HepG2 (cell line): ENCODE measurements at regions not wholly inside any gene's neighbourhood (a gene's known extent, or its start where the extent isn't known, plus 50 kb on each side); places are given as distances from the start of the nearest gene placed in this dataset.

ENCODE experiments used
- ATAC-seq: fragments of 200-7000 bp; cut with Tn5 transposase; 3 replicates; pipeline ENCODE4 v1.9.1; 2020; ENCODE audit warnings: mild to moderate bottlenecking, moderate library complexity
- BruUV-seq: library from RNA; stranded (reverse); fragments of 400-500 nt; replicated peaks from 2 replicates; lab custom pipeline; 2021; lab: Mats Ljungman, UMichigan
- CTCF ChIA-PET: fragments of 300-600 bp; formaldehyde crosslinking; extraction: SDS; loops from one replicate; lab custom pipeline; 2021; ENCODE audit warnings: low total read pairs, inconsistent platforms, low intra/inter-chr PET ratio; lab: Yijun Ruan, JAX
- POLR2A ChIA-PET: fragments of 350-600 bp; sonication (Branson Sonifier 250); formaldehyde crosslinking; loops from one replicate; lab custom pipeline; 2020; ENCODE audit warnings: antibody characterized with exemption, inconsistent platforms; lab: Yijun Ruan, JAX
- DNase-seq: peaks from one replicate; pipeline ENCODE4 v3.0.0-alpha.2; 2015; ENCODE audit warnings: low spot score
- FAIRE-seq: peaks from 3 replicates; lab custom pipeline; 2011; peaks lifted over from hg19 to GRCh38; lab: Jason Lieb, UNC
- H2AFZ ChIP-seq: one replicate; pipeline ENCODE4 v1.6.1; 2011; ENCODE audit warnings: low read length, inconsistent platforms
- H3K27ac ChIP-seq: fragments of 300-600 bp; 3 replicates; pipeline ENCODE4 v1.8.0; 2011; ENCODE audit warnings: mixed run types, mild to moderate bottlenecking, mixed read lengths, low read length, inconsistent platforms; ENCODE audit not compliant: insufficient read depth; ENCODE audit errors: extremely low read length
- H3K27me3 ChIP-seq, 2 experiments: fragments of 200-600 bp in 1 of 2; 2 replicates in 1 of 2; 3 replicates in 1 of 2; pipeline versions ENCODE4 v1.6.0 to v1.8.0; 2011; ENCODE audit warnings: low read length in 2 of 2, mild to moderate bottlenecking in 2 of 2, moderate library complexity in 2 of 2, inconsistent platforms in 1 of 2; ENCODE audit not compliant: insufficient read depth in 2 of 2, control insufficient read depth in 1 of 2
- H3K36me3 ChIP-seq, 2 experiments: fragments of 200-600 bp in 1 of 2; replicated peaks in 1 of 2; 2 replicates in 1 of 2; 3 replicates in 1 of 2; pipeline versions ENCODE4 v1.5.1 to v1.8.0; 2011; ENCODE audit warnings: low read length in 2 of 2, inconsistent platforms in 1 of 2; ENCODE audit not compliant: insufficient read depth in 2 of 2, control insufficient read depth in 1 of 2
- H3K4me1 ChIP-seq: 2 replicates; pipeline ENCODE4 v1.5.1; 2012; ENCODE audit warnings: low read length, inconsistent platforms; ENCODE audit not compliant: insufficient read depth
- H3K4me2 ChIP-seq: 2 replicates; pipeline ENCODE4 v1.6.0; 2011; ENCODE audit warnings: low read depth, low read length, inconsistent platforms
- H3K4me3 ChIP-seq, 3 experiments: fragments of 200-600 bp in 1 of 3; sonication (generic), shearing (Covaris generic) in 1 of 3; replicated peaks in 1 of 3; 2 replicates each; pipeline ENCODE4 v1.5.1; 2011 to 2016; ENCODE audit warnings: low read length in 3 of 3, inconsistent platforms in 2 of 3, low read depth in 2 of 3, mild to moderate bottlenecking in 2 of 3, control low read depth in 1 of 3, mixed read lengths in 1 of 3; ENCODE audit not compliant: insufficient read depth in 1 of 3
- H3K79me2 ChIP-seq: one replicate; pipeline ENCODE4 v1.6.1; 2011; ENCODE audit warnings: low read length, inconsistent platforms; ENCODE audit not compliant: insufficient read depth
- H3K9ac ChIP-seq: 2 replicates; pipeline ENCODE4 v1.6.0; 2011; ENCODE audit warnings: mild to moderate bottlenecking, low read depth, low read length, inconsistent platforms; ENCODE audit not compliant: insufficient read depth
- H3K9me3 ChIP-seq: 2 replicates; pipeline ENCODE4 v1.5.1; 2012; ENCODE audit warnings: mild to moderate bottlenecking, low read length
- H4K20me1 ChIP-seq: 2 replicates; pipeline ENCODE4 v1.6.0; 2011; ENCODE audit warnings: inconsistent platforms, mild to moderate bottlenecking, low read length, moderate library complexity; ENCODE audit not compliant: insufficient read depth
- TFDP2 ChIP-seq: sonication (generic); formaldehyde crosslinking; IDR thresholded peaks from 2 replicates; pipeline ENCODE4 v1.4.0; 2020; ENCODE audit warnings: missing genetic modification reagents
- ZNF318 ChIP-seq: sonication (generic); formaldehyde crosslinking; IDR thresholded peaks from 2 replicates; pipeline ENCODE4 v1.4.0; 2020; ENCODE audit warnings: mild to moderate bottlenecking, missing genetic modification reagents
- ZNF598 ChIP-seq: sonication (generic); formaldehyde crosslinking; IDR thresholded peaks from 2 replicates; pipeline ENCODE4 v1.5.1; 2020; ENCODE audit warnings: mild to moderate bottlenecking, missing genetic modification reagents, borderline replicate concordance
- ZNF740 ChIP-seq: sonication (generic); formaldehyde crosslinking; IDR thresholded peaks from 2 replicates; pipeline ENCODE4 v1.4.0; 2020; ENCODE audit warnings: missing genetic modification reagents
- WGBS: methylation state at CpG from one replicate; pipeline ENCODE4 v1.1.6; 2017; ENCODE audit warnings: low lambda C conversion rate; 5-methylcytosine and 5-hydroxymethylcytosine counted together
- in situ Hi-C: cut with HindIII; loops from 2 replicates; pipeline ENCODE4 v1.10.0; 2017; ENCODE audit warnings: low pct_unique_long_range_greater_than_20kb; ENCODE audit not compliant: extremely low pct_ligation_motif_present
- intact Hi-C: fragments of 100-400 bp; cut with micrococcal nuclease; formaldehyde crosslinking; loops from one replicate; pipeline ENCODE4 v1.10.0; 2022; ENCODE audit not compliant: unreplicated experiment

- no peak for TF ChIP-seq ZNF318 (CRISPR knock-in tag)
Observed at GRCh38 chr2:207338610-207339009, 172.9 kb upstream of the KLF7 start (continued).

GRCh38 chr2:207341112-207341750 lies 175.5 kb upstream of the KLF7 start:
- H3K79me2 ChIP-seq, result no peaks in the 10 kb centered on the region
- DNase-seq (no peak), FAIRE-seq (no peak), ATAC-seq (no peak)
- no peak overlapping the region for H3K4me2 ChIP-seq
- no peaks in the 10 kb centered on the region for H3K27me3 ChIP-seq
- no peak overlapping the region for H3K9ac ChIP-seq
- no peak overlapping the region for H3K4me3 ChIP-seq
- H4K20me1 ChIP-seq, result no peaks in the 10 kb centered on the region; the same call in 1 of the 2 replicates
- no peaks in the 10 kb centered on the region for H3K9me3 ChIP-seq
- TF ChIP-seq ZNF598 (CRISPR knock-in tag) (no peak), ZNF740 (no peak), TFDP2 (CRISPR knock-in tag) (no peak)
- intact Hi-C loops, result no loop called here
- no TSS peak for BruUV-seq
- H2AFZ ChIP-seq, result no peak overlapping the region
- ChIA-PET CTCF (no interaction called here), POLR2A (no interaction called here)
- no peak overlapping the region for H3K27ac ChIP-seq
- in situ Hi-C loops, result no loop called here
- 6% methylated on average over 9 of the region's 9 CpGs for WGBS
- H3K36me3 ChIP-seq, result no peaks in the 10 kb centered on the region
- no peaks in the 10 kb centered on the region for H3K4me1 ChIP-seq
